ENCODE measurements at regions not wholly inside any gene's neighbourhood (a gene's known extent, or its start where the extent isn't known, plus 50 kb on each side); places are given as distances from the start of the nearest gene placed in this dataset.

DNA sequence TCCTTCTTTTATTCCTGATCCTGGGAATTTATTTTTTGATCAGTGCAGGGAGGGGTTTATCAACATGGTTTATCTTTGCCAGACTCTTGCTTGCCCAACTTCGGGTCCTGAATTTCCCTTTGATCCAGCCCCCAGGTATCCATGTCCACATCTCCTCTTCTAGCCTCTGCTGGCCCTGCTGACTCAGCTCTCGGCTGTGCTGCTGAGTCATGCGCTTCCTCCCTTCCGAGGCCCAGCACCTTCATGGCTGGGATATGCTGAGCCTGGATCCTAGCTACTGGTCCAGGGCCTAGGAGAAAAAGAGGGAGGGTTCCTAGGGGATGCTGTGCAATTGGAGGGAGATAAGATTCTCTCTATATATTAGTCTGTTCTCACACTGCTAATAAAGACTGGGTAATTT lies 380.7 kb upstream of the SHH start:
- Histone ChIP-seq H3K36me3 (ENCODE audit: insufficient read depth, low read length) (no peaks in the 10 kb centered on the region), H3K27me3 (ENCODE audit: control insufficient read depth in 1 of 2, insufficient read depth in 2 of 2, low read length in 2 of 2) (peaks cover 0 to 5% of the 10 kb centered on the region in 2 experiments), H3K4me1 (ENCODE audit: insufficient read depth, low read length) (no peaks in the 10 kb centered on the region), H3K9me3 (ENCODE audit: control insufficient read depth in 1 of 2, insufficient read depth in 1 of 2, low read length in 2 of 2) (peaks cover 0 to 6% of the 10 kb centered on the region in 2 experiments), H3K4me3 (ENCODE audit: low read length) (no peak overlapping the region), H3K27ac (ENCODE audit: low read depth in 1 of 2, low read length in 2 of 2) (no peak overlapping the region)
- Mint-ChIP-seq H3K36me3 (ENCODE audit: low read depth) (no peaks in the 10 kb centered on the region), H3K27me3 (peaks cover 4% of the 10 kb centered on the region), H3K27ac (no peak overlapping the region), H3K4me3 (no peak overlapping the region), H3K9me3 (no peaks in the 10 kb centered on the region), H3K4me1 (ENCODE audit: low read depth) (no peaks in the 10 kb centered on the region)
- DNase-seq (no peak), ATAC-seq (ENCODE audit: poor library complexity) (no peak)
- ChIA-PET CTCF (no interaction called here), POLR2A (no interaction called here)
- intact Hi-C loops (cut with DNase I, micrococcal nuclease) = no loop called here
- no peak for TF ChIP-seq CTCF (IDR thresholded peaks at IDR 0.05)

GRCh38 chr7:156191090-156191489 lies 378.8 kb upstream of the SHH start:
- no peaks in the 10 kb centered on the region for H3K4me1 ChIP-seq (ENCODE audit: insufficient read depth, low read length)
- TF ChIP-seq CTCF (IDR thresholded peaks at IDR 0.05) = no peak
- intact Hi-C loops (cut with DNase I, micrococcal nuclease) = no loop called here
- H3K27me3 ChIP-seq (ENCODE audit: control insufficient read depth in 1 of 2, insufficient read depth in 2 of 2, low read length in 2 of 2) = peaks cover 0 to 5% of the 10 kb centered on the region in 2 experiments
- CTCF ChIA-PET = no interaction called here
- H3K4me1 Mint-ChIP-seq (ENCODE audit: low read depth) = no peaks in the 10 kb centered on the region
- POLR2A ChIA-PET = no interaction called here
- no peak overlapping the region for H3K27ac ChIP-seq (ENCODE audit: low read depth in 1 of 2, low read length in 2 of 2)
- H3K9me3 Mint-ChIP-seq = no peaks in the 10 kb centered on the region
- H3K4me3 Mint-ChIP-seq = no peak overlapping the region
- no peaks in the 10 kb centered on the region for H3K36me3 ChIP-seq (ENCODE audit: insufficient read depth, low read length)
- no peak for DNase-seq
- ATAC-seq (ENCODE audit: poor library complexity) = no peak
- H3K36me3 Mint-ChIP-seq (ENCODE audit: low read depth) = no peaks in the 10 kb centered on the region
- no peak overlapping the region for H3K4me3 ChIP-seq (ENCODE audit: low read length)
- peaks cover 8 to 12% of the 10 kb centered on the region in 2 experiments for H3K9me3 ChIP-seq (ENCODE audit: control insufficient read depth in 1 of 2, insufficient read depth in 1 of 2, low read length in 2 of 2)
- no peak overlapping the region for H3K27ac Mint-ChIP-seq
- H3K27me3 Mint-ChIP-seq = peaks cover 4% of the 10 kb centered on the region

DNA sequence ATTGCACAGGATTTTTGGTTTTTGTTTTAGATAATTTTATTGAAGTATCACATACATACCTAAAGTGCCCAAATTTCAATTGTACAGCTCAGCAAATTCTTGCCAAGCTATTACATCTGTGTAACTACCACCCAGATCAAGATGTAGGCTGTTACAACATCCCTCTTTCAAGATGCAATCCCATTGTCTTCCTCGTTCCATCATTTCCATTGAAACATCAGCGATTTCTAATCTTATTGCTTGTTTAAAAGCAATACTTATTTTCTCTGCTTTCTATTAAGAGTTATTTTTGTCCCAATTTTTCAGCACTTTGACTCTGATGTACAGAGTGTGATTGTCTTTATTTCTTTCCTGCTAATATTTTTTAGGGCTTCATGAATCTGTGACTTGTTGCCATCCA lies 372.8 kb upstream of the SHH start:
- ChIA-PET POLR2A (no interaction called here), CTCF (no interaction called here)
- no peak for TF ChIP-seq CTCF (IDR thresholded peaks at IDR 0.05)
- no peak for ATAC-seq (ENCODE audit: poor library complexity)
- H3K27me3 ChIP-seq (ENCODE audit: control insufficient read depth in 1 of 2, insufficient read depth in 2 of 2, low read length in 2 of 2) = no peaks in the 10 kb centered on the region
- no peaks in the 10 kb centered on the region for H3K4me1 Mint-ChIP-seq (ENCODE audit: low read depth)
- H3K36me3 ChIP-seq (ENCODE audit: insufficient read depth, low read length) = no peaks in the 10 kb centered on the region
- no peak overlapping the region for H3K4me3 ChIP-seq (ENCODE audit: low read length)
- H3K4me3 Mint-ChIP-seq = no peak overlapping the region
- H3K36me3 Mint-ChIP-seq (ENCODE audit: low read depth) = no peaks in the 10 kb centered on the region
- H3K27ac ChIP-seq (ENCODE audit: low read depth in 1 of 2, low read length in 2 of 2) = no peak overlapping the region
- H3K9me3 Mint-ChIP-seq = no peaks in the 10 kb centered on the region
- no peak for DNase-seq
- H3K27me3 Mint-ChIP-seq = peaks cover under 1% of the 10 kb centered on the region
- intact Hi-C loops (cut with DNase I, micrococcal nuclease) = no loop called here
- H3K27ac Mint-ChIP-seq = no peak overlapping the region
- H3K4me1 ChIP-seq (ENCODE audit: insufficient read depth, low read length) = no peaks in the 10 kb centered on the region
- peaks cover 6 to 8% of the 10 kb centered on the region in 2 experiments for H3K9me3 ChIP-seq (ENCODE audit: control insufficient read depth in 1 of 2, insufficient read depth in 1 of 2, low read length in 2 of 2)

All from CD4-positive, alpha-beta T cell (primary cell).